ENCODE measurements at regions not wholly inside any gene's neighbourhood (a gene's known extent, or its start where the extent isn't known, plus 50 kb on each side); places are given as distances from the start of the nearest gene placed in this dataset.

DNA sequence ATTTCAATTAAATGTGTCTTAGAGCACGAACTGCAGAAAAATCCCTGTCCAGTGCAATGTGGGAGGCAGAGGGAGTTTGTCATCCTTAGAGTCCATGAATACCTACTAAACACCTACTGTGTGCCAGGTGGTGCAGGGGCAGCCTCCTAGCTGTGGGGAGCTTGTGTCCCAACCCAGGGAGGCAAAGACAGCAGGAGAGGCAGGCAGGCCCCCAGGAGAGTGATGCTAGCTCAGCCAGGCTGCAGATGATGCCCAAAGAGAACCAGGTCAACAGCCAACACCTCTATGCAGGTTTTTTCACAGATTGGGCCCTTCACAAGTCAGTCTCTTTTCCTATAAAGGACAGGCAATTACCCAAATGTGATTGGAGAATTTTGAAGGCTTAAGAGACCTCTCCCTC is 108.2 kb upstream of the UQCRFS1 start:
- intact Hi-C loops (cut with DNase I) = no loop called here
- Histone ChIP-seq H3K27me3 (ENCODE audit: low read depth) (no peaks in the 10 kb centered on the region), H3K27ac (no peak overlapping the region), H3K4me3 (no peak overlapping the region), H3K4me1 (no peaks in the 10 kb centered on the region), H3K36me3 (no peaks in the 10 kb centered on the region), H3K9me3 (no peaks in the 10 kb centered on the region)
- TF ChIP-seq, protein P1, sequence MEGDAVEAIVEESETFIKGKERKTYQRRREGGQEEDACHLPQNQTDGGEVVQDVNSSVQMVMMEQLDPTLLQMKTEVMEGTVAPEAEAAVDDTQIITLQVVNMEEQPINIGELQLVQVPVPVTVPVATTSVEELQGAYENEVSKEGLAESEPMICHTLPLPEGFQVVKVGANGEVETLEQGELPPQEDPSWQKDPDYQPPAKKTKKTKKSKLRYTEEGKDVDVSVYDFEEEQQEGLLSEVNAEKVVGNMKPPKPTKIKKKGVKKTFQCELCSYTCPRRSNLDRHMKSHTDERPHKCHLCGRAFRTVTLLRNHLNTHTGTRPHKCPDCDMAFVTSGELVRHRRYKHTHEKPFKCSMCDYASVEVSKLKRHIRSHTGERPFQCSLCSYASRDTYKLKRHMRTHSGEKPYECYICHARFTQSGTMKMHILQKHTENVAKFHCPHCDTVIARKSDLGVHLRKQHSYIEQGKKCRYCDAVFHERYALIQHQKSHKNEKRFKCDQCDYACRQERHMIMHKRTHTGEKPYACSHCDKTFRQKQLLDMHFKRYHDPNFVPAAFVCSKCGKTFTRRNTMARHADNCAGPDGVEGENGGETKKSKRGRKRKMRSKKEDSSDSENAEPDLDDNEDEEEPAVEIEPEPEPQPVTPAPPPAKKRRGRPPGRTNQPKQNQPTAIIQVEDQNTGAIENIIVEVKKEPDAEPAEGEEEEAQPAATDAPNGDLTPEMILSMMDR (IDR thresholded peaks at IDR 0.05) = no peak
- no peak for DNase-seq
- ATAC-seq = no peak

DNA sequence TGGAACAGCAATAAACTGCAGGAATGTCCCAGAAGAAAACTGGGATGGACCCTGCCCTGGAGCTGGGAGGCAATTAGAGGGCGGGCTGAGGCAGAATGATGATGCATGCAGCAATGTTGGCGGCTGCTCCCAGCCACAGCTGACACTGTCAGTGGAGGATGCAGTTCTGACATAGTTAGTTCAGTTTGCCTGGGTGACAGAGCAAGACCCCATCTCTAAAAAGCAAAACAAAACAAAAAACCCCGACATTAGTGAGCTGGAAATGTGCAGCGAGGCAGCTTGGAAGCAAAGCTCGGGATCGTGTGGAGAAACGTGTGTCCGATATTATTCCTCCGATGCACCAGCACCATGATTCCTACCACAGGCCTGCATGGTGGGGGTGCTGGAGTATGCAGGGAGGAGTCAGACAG is 110.1 kb upstream of the UQCRFS1 start:
- intact Hi-C loops (cut with DNase I) = no loop called here
- ATAC-seq (no peak), DNase-seq (no peak)
- H3K36me3 ChIP-seq = no peaks in the 10 kb centered on the region
- H3K9me3 ChIP-seq = no peaks in the 10 kb centered on the region
- TF ChIP-seq, protein P1 (IDR thresholded peaks at IDR 0.05) = no peak
- no peaks in the 10 kb centered on the region for H3K4me1 ChIP-seq
- no peaks in the 10 kb centered on the region for H3K27me3 ChIP-seq (ENCODE audit: low read depth)
- H3K4me3 ChIP-seq = no peak overlapping the region
- no peak overlapping the region for H3K27ac ChIP-seq

- H3K9me3 ChIP-seq = no peaks in the 10 kb centered on the region
- intact Hi-C loops (cut with DNase I) = no loop called here
- TF ChIP-seq, protein P1 (IDR thresholded peaks at IDR 0.05) = no peak
- no peak for ATAC-seq
- H3K27ac ChIP-seq = no peak overlapping the region
- no peak for DNase-seq
- H3K27me3 ChIP-seq (ENCODE audit: low read depth) = no peaks in the 10 kb centered on the region
- no peaks in the 10 kb centered on the region for H3K4me1 ChIP-seq
- H3K36me3 ChIP-seq = no peaks in the 10 kb centered on the region
- H3K4me3 ChIP-seq = no peak overlapping the region
Observed at GRCh38 chr19:29323440-29324290, 110.7 kb upstream of the UQCRFS1 start.

- ATAC-seq = no peak
- TF ChIP-seq, protein P1 (IDR thresholded peaks at IDR 0.05) = no peak
- Histone ChIP-seq H3K27ac (no peak overlapping the region), H3K27me3 (ENCODE audit: low read depth) (no peaks in the 10 kb centered on the region), H3K9me3 (no peaks in the 10 kb centered on the region), H3K36me3 (no peaks in the 10 kb centered on the region), H3K4me1 (no peaks in the 10 kb centered on the region), H3K4me3 (no peak overlapping the region)
- DNase-seq = no peak
- intact Hi-C loops (cut with DNase I) = no loop called here
Observed at GRCh38 chr19:29324291-29324680, 111.3 kb upstream of the UQCRFS1 start.

GRCh38 chr19:29324717-29325116 is 111.8 kb upstream of the UQCRFS1 start:
- TF ChIP-seq, protein P1 (IDR thresholded peaks at IDR 0.05) = no peak
- Histone ChIP-seq H3K27me3 (ENCODE audit: low read depth) (no peaks in the 10 kb centered on the region), H3K4me3 (no peak overlapping the region), H3K9me3 (no peaks in the 10 kb centered on the region), H3K27ac (no peak overlapping the region), H3K36me3 (no peaks in the 10 kb centered on the region), H3K4me1 (no peaks in the 10 kb centered on the region)
- intact Hi-C loops (cut with DNase I) = no loop called here
- ATAC-seq (no peak), DNase-seq (no peak)
